LoVo (cell line): ENCODE measurements at regions not wholly inside any gene's neighbourhood (a gene's known extent, or its start where the extent isn't known, plus 50 kb on each side); places are given as distances from the start of the nearest gene placed in this dataset.

Source experiments
- DNase-seq: peaks from one replicate; pipeline ENCODE4 v3.0.0-alpha.2; 2016; ENCODE audit warnings: low spot score

GRCh38 chr22:49258107-49259010, 569.3 kb downstream of the BRD1 start:
- DNase-seq: no peak

GRCh38 chr22:49257551-49257961, 570.1 kb downstream of the BRD1 start:
- DNase-seq: no peak

GRCh38 chr22:49255741-49256318, 571.8 kb downstream of the BRD1 start:
- no peak for DNase-seq

GRCh38 chr22:49255154-49255553, 572.5 kb downstream of the BRD1 start:
- DNase-seq: no peak

GRCh38 chr22:49253656-49254055, 574.0 kb downstream of the BRD1 start:
- no peak for DNase-seq

- no peak for DNase-seq
Measured at GRCh38 chr22:49251371-49251770, 576.3 kb downstream of the BRD1 start.

- DNase-seq: no peak
Measured at GRCh38 chr22:49247194-49247924, 580.3 kb downstream of the BRD1 start.

- no peak for DNase-seq
Measured at GRCh38 chr22:49244466-49245420, 582.9 kb downstream of the BRD1 start.

- no peak for DNase-seq
Measured at GRCh38 chr22:49243965-49244364, 583.7 kb downstream of the BRD1 start.

- no peak for DNase-seq
Measured at GRCh38 chr22:49243335-49243734, 584.3 kb downstream of the BRD1 start.

GRCh38 chr22:49242480-49242879, 585.2 kb downstream of the BRD1 start:
- DNase-seq: no peak

GRCh38 chr22:49241174-49241851, 586.4 kb downstream of the BRD1 start:
- DNase-seq: no peak

- DNase-seq: no peak
Measured at GRCh38 chr22:49240472-49240871, 587.2 kb downstream of the BRD1 start.

GRCh38 chr22:49240016-49240380, 587.7 kb downstream of the BRD1 start:
- DNase-seq: no peak

- DNase-seq: no peak
Measured at GRCh38 chr22:49239264-49240015, 588.2 kb downstream of the BRD1 start.

GRCh38 chr22:49238181-49239141, 589.2 kb downstream of the BRD1 start:
- DNase-seq: no peak

- DNase-seq: no peak
Measured at GRCh38 chr22:49237703-49238102, 590.0 kb downstream of the BRD1 start.

- DNase-seq: no peak
Measured at GRCh38 chr22:49237279-49237678, 590.4 kb downstream of the BRD1 start.

GRCh38 chr22:49236541-49237075, 591.1 kb downstream of the BRD1 start:
- DNase-seq: no peak
